ENCODE measurements at regions not wholly inside any gene's neighbourhood (a gene's known extent, or its start where the extent isn't known, plus 50 kb on each side); places are given as distances from the start of the nearest gene placed in this dataset.
A peak's percentile ranks its signal among the peaks of the same experiment; 100 is the strongest.

DNA sequence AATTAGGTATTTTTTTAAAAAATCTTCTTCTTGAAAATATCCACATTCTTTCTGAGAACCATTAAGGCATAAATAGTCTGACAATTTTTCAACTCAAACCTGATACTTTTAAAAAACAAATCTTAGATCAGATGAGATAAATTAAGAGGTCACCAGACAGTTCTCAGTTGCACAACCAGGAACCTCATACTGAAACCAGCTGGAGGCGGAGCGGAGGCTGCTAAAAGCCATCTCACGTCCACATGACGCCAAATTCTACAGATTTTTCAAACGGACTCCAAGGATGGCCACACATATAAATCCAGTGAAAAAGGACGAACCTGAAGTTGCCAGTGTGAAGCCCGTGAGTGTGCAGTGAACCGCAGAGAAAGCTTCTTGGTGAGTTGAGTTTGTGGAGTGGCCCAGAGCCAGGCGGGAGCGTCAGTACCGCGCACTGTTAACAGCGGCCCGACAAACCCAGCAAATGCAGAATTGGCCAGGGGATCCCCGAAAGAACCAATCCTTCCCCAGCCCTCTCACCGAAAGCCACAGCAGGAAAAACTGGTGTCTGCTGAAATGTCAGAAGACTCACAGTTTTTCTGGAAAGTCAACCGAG, 53.1 kb upstream of the BBS5 start:
- no peak for DNase-seq

DNA sequence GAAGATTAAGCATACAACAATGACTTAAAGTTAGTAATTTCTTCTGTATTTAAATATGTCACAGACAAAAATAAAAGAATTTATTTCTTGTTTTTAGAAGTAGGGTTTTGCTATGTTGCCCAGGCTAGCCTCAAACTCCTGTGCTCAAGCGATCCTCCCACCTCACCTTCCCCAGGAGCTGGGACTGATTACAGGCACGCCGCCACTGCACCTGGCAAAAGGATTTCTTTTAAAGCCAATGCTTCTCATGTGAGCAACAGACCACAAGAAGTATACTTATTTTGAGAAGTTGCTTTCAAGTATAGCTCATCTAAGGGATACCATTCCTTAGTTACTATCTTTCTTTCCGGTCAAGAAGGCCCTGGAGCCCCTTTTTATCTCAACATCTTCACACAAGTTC, 57.2 kb upstream of the BBS5 start:
- no peak for DNase-seq

DNA sequence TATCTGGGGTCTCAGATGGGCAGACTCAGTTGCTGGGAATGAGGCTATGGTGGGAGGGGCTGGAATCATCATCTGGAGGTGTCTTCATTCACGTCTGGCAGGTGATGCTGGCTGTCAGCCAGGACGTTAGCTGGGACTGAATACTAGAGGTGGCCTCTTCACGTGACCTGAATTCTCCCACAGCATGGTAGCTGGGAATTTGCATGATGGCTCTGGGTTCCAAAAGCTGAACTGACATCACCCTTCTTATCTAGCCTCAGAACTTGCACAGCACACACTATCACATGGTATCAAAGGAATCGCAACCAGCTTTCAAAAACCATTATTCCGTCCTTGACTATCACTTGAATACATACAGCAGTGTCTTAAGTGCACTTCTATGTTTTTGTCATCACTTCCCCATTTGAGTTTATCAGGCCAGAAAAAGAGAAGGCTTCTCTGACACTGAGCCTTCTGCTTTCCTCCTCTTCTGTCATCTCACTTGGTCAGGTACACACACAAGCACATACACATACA, 53.0 kb upstream of the LRP2 start:
- DNase-seq: peak; percentile 98
